ENCODE measurements at regions not wholly inside any gene's neighbourhood (a gene's known extent, or its start where the extent isn't known, plus 50 kb on each side); places are given as distances from the start of the nearest gene placed in this dataset.

GRCh38 chr6:115720900-115721299 lies 339.8 kb downstream of the FRK start:
- DNase-seq (ENCODE audit: low read depth in 2 of 2): no peak

DNA sequence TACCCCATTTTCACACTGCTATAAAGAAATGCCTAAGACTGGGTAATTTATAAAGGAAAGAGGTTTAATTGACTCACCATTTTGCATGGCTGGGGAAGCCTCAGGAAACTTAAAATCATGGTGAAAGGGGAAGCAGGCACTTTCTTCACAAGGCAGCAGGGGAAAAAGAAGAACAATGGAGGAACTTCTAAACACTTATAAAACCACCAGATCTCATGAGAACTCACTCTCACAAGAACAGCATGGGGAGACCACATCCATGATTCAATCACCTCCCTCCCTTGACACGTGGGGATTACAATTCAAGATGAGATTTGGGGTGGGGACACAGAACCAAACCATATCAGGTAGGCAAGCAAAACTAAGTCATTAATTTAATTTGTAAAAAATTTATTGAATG lies 343.2 kb downstream of the FRK start:
- no peak for DNase-seq (ENCODE audit: low read depth in 2 of 2)

DNA sequence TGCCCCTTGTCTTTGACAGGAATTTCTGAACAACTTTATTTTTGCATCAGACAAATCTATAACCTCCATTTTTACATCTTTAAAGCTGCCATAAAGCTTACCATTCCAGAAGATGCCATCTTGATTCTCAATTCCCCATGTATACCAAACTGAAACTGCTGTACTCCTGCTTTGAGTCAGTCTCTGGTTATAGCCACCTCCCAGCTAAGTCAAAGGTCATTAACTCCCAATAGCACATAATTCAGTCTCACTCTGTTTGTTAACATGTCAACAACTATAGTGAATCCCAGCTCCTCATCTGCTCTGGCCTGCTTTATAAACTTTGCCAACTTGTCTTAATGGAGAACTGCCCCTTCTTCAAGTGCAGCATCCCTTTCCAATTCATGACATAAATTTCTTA lies 343.6 kb downstream of the FRK start:
- no peak for DNase-seq (ENCODE audit: low read depth in 2 of 2)

DNA sequence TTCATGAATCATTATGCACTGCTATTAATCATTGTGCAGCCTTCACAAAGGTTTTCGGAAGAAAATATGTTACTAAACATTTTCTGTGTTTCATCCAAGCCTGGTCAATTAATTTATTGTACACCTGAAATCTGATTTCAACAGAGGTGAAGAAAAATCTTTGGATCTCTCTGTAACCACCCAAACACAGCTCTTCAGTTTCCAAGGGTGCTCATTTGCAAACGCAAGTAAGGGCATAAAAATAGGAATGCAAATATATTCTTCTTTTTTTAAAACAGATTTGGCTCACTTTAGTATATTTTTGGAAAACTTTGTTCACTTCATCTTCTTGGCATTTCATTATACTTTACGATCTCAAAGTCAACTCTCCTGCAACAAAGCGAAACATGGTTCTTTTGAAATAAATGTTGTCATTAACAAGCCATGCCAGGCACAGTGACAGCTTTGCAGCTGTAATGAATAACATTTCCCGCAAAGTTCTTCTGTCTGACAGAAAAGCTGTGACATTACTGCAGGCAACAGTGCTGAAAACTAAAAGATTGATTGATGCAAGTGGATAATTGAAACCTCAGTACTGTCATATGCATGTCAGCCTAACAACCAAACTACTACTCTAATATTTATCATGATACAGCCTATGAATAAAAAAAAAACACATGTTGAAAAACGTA lies 348.3 kb downstream of the FRK start:
- no peak for DNase-seq (ENCODE audit: low read depth in 2 of 2)

DNA sequence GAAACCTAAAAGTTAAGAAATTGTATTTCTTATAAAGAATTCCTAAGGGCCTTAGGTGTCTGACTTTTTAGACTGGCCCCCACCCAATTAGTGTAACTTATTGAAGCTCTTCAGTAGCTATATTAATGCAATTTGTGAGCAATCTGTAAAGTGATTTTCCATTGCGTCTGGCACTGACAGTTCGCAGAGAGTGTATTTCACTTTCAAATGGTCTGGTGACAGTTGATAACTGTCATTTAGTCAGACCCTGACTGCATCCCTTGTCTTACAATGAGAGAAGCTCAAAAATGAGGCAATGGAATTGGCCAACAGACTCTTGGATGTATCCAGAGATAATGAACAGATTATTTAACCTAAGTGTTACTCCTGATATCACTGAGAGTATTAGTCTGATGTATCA lies 351.8 kb downstream of the FRK start:
- no peak for DNase-seq (ENCODE audit: low read depth in 2 of 2)

DNA sequence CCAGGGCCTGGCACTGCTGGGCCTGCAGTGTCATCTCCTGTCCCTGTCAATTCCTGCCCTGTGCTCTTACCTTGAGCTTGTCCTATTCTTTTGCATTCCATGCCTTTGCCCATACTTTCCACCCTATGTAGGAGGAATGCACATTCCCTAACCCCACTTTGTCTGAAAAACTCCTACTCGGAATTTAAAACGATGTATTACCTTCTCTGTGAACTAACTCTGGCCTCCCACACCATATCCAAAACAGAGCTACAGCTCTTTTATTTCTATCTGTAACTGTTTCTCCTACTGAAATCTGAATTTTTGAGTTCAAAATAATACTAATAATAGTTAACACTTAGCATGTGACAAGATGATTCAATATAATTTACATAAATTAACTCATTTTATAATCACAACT lies 353.7 kb downstream of the FRK start:
- no peak for DNase-seq (ENCODE audit: low read depth in 2 of 2)

GRCh38 chr6:115706324-115706723 lies 354.4 kb downstream of the FRK start:
- DNase-seq (ENCODE audit: low read depth in 2 of 2): no peak

GRCh38 chr6:115704028-115704427 lies 356.7 kb downstream of the FRK start:
- no peak for DNase-seq (ENCODE audit: low read depth in 2 of 2)

- DNase-seq (ENCODE audit: low read depth in 2 of 2): no peak
Measured at GRCh38 chr6:115691433-115691832, 369.3 kb downstream of the FRK start.

- DNase-seq (ENCODE audit: low read depth in 2 of 2): no peak
Measured at GRCh38 chr6:115690854-115691253, 369.8 kb downstream of the FRK start.

- no peak for DNase-seq (ENCODE audit: low read depth in 2 of 2)
Measured at GRCh38 chr6:115681978-115682775, 378.5 kb downstream of the FRK start.

- DNase-seq (ENCODE audit: low read depth in 2 of 2): no peak
Measured at GRCh38 chr6:115680621-115681020, 380.1 kb downstream of the FRK start.

GRCh38 chr6:115677198-115677597 lies 383.5 kb downstream of the FRK start:
- DNase-seq (ENCODE audit: low read depth in 2 of 2): no peak

GRCh38 chr6:115675443-115675842 lies 385.2 kb downstream of the FRK start:
- DNase-seq (ENCODE audit: low read depth in 2 of 2): no peak

DNA sequence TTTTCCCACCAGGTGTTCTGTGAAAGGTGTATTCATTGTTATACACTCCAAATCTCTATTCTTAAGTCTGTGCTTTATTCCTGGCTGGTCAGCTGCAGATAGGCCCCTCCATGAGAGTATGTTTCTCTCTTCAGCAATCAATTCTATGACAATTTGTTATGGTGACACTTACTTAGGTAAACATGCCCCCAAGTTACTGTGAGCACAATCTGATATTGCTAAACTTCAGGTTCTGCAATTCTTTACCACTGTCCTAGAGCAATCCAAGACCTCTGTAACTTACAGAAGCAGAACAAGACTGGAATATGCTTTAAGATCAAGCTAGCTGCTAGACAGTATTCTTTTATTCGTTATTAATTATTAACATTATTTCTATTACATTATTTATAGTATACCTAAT lies 391.9 kb downstream of the FRK start:
- no peak for DNase-seq (ENCODE audit: low read depth in 2 of 2)

DNA sequence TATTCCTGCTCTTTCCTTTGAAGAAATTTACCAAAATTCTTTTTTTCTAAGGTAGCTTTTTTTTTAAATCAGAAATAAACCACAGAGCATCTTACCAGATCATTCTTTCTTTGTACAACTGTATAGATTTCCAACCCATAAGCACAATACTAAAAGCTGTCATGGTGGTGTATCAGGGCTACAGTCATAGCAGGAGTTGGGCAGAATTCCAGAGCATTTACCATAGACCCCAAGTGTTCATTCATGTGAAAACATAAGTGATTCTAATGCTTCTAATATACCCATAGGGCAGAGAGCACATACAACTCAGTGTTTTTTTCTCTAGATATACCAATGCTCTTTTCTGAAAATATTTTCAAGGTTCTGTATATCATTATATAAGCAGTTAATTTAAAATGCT lies 392.5 kb downstream of the FRK start:
- no peak for DNase-seq (ENCODE audit: low read depth in 2 of 2)

- DNase-seq (ENCODE audit: low read depth in 2 of 2): no peak
Measured at GRCh38 chr6:115667478-115668026, 393.1 kb downstream of the FRK start.

DNA sequence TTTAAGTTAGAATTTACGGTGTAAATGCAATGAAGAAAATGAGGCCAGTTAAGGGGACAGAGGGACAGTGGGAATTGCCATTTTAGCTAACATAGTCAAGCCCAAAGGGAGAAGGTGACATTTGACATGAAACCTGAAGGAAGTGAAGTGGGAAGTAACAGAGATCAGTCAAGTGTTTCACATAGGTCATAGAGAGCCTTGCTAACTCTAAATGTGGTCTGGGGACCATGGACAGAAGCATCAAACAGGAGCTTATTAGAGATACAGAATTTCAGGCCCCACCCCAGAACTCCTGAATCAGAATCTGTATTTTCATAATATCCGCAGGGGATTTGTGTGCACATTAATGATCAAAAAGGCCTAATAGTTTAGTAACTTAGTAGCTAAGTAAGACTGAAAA lies 393.7 kb downstream of the FRK start:
- no peak for DNase-seq (ENCODE audit: low read depth in 2 of 2)

DNA sequence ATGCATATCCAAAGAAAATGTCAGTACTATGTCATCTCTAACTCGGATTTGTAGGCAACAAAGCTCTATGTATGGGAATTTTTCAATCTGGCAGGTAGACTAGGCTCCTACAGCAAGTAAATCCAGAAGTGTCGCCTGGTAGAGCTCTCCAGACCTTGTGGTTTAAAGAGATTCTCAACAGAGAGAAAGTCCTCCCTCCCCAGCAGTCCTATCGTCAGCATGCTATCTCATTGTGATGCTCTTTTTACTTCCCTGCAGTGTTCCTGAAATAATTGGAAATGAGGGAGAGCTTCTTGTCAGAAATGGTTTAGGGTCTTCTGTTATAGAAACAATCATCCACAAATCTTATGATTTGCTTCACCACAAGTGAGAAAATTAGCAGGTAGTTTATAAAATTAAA lies 395.4 kb downstream of the FRK start:
- no peak for DNase-seq (ENCODE audit: low read depth in 2 of 2)

DNA sequence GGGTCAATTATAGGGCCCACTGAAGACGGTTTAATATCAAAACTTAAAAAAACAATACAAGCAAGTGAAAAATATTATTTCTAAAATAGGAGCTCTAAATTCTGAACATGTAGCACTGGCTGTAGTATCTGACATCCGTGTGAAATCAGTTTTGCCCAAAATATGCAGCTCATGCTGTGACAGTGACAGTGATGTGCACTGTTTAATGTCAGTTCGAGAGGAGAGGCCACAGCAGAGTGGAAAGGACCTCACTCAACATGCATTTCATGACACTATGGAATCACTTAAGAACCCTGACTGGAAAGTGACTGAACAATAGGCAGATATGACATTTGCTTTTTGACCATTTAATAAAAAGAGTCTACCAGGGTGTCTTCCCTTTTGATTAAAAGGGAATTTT lies 397.0 kb downstream of the FRK start:
- DNase-seq (ENCODE audit: low read depth in 2 of 2): no peak

- no peak for DNase-seq (ENCODE audit: low read depth in 2 of 2)
Measured at GRCh38 chr6:115643762-115644161, 416.9 kb downstream of the FRK start.

- no peak for DNase-seq (ENCODE audit: low read depth in 2 of 2)
Measured at GRCh38 chr6:115634887-115635286, 425.8 kb downstream of the FRK start.

- DNase-seq (ENCODE audit: low read depth in 2 of 2): no peak
Measured at GRCh38 chr6:115634131-115634530, 426.6 kb downstream of the FRK start.
